Sigmoid colon (tissue), 4 donors: ENCODE measurements at regions not wholly inside any gene's neighbourhood (a gene's known extent, or its start where the extent isn't known, plus 50 kb on each side); places are given as distances from the start of the nearest gene placed in this dataset.

Source experiments
- CTCF ChIP-seq, 4 experiments: fragments of 450-650 bp in 3 of 4; fragments of 200-600 bp in 1 of 4; IDR thresholded peaks; one replicate each; pipeline ENCODE4 v1.5.1; 2016 to 2019; ENCODE audit warnings: antibody characterized with exemption in 4 of 4, mild to moderate bottlenecking in 3 of 4, moderate library complexity in 2 of 4
- EP300 ChIP-seq, 4 donors: sonication (generic); formaldehyde crosslinking; IDR thresholded peaks; one replicate each; pipeline ENCODE4 v1.6.1; 2017; ENCODE audit warnings: antibody characterized with exemption in 4 of 4

- TF ChIP-seq CTCF (IDR thresholded peaks at IDR 0.05) (no peak), EP300 (IDR thresholded peaks at IDR 0.05) (no peak)
Measured at GRCh38 chr10:31635415-31636065, 293.1 kb downstream of the ARHGAP12 start.
